Upper lobe of left lung (tissue), 6 donors: ENCODE measurements at regions not wholly inside any gene's neighbourhood (a gene's known extent, or its start where the extent isn't known, plus 50 kb on each side); places are given as distances from the start of the nearest gene placed in this dataset.

Experiments
- ATAC-seq, 2 donors: fragments of 200-7000 bp; cut with Tn5 transposase; one replicate each; pipeline ENCODE4 v1.9.1; 2022; ENCODE audit warnings: mild to moderate bottlenecking in 2 of 2, moderate library complexity in 2 of 2; ENCODE audit not compliant: low FRiP score in 2 of 2
- DNase-seq, 2 donors: peaks; one replicate each; pipeline ENCODE4 v3.0.0-alpha.2; 2019 to 2020
- H3K27ac ChIP-seq, 4 donors: fragments of 200-600 bp; sonication (generic); one replicate each; pipeline ENCODE4 v1.5.1; 2016 to 2019
- H3K27me3 ChIP-seq, 4 donors: fragments of 200-600 bp; sonication (generic); one replicate each; pipeline ENCODE4 v1.5.1; 2017 to 2019
- H3K36me3 ChIP-seq, 4 donors: fragments of 200-600 bp; sonication (generic); one replicate each; pipeline ENCODE4 v1.5.1; 2016 to 2019
- H3K4me1 ChIP-seq, 4 donors: fragments of 200-600 bp; sonication (generic); one replicate each; pipeline ENCODE4 v1.5.1; 2018 to 2019
- H3K4me3 ChIP-seq, 4 donors: fragments of 200-600 bp; sonication (generic); one replicate each; pipeline ENCODE4 v1.5.1; 2017 to 2019; ENCODE audit warnings: mild to moderate bottlenecking in 2 of 4, moderate library complexity in 1 of 4
- H3K9me3 ChIP-seq, 4 donors: fragments of 200-600 bp; sonication (generic); one replicate each; pipeline ENCODE4 v1.5.1; 2018 to 2019
- EP300 ChIP-seq, 4 donors: sonication (generic); formaldehyde crosslinking; IDR thresholded peaks; one replicate each; pipeline ENCODE4 v1.5.1; 2017; ENCODE audit warnings: antibody characterized with exemption in 4 of 4, control low read depth in 2 of 4
- POLR2A ChIP-seq, 4 donors: fragments of 450-650 bp; IDR thresholded peaks; one replicate each; pipeline ENCODE4 v1.5.1; 2016 to 2017; ENCODE audit warnings: antibody characterized with exemption in 4 of 4, mild to moderate bottlenecking in 2 of 4
- POLR2AphosphoS5 ChIP-seq, 2 donors: sonication (generic); formaldehyde crosslinking; IDR thresholded peaks; one replicate each; pipeline ENCODE4 v1.5.1; 2017; ENCODE audit warnings: antibody characterized with exemption in 2 of 2
- WGBS, 2 donors: methylation state at CpG; one replicate each; pipeline ENCODE4 v1.1.5; 2017 to 2018; 5-methylcytosine and 5-hydroxymethylcytosine counted together
- TF ChIP-seq, protein P1 (sequence below), 6 experiments: fragments of 450-650 bp in 4 of 6; fragments of 200-600 bp in 2 of 6; sonication (generic) in 2 of 6; IDR thresholded peaks; one replicate each; pipeline ENCODE4 v1.5.1; 2016 to 2019; ENCODE audit warnings: antibody characterized with exemption in 6 of 6
- donor health status: DM: no; HTN: no; CAD: no; lungs with moderate emphysema.
- donor health status: DM: no; HTN: yes; CAD: no; lungs with severe emphysema.

DNA sequence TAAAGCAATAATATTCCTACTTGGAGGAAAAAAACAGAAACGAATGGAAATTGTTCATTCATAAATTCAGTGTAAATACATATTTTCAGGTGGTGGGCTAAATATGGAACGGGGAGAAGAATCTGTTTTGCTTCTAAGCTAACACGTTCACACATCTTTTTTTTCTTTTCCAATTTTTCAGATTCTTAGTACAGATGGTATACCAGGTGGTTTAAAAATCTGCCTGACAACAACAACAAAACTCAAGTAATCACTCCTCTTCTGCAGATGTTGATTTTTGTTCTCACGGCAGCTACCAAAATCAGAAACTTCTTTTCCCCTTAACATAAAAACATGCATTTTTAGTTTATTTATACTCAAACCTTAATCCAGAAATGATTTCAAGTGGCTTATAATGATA is 164.8 kb upstream of the SYT4 start:
- ATAC-seq (no peak), DNase-seq (no peak)
- WGBS, 2 donors = 68 to 71% methylated on average over 4 of the region's 4 CpGs
- no peaks in the 10 kb centered on the region for H3K4me1 ChIP-seq
- no peak overlapping the region for H3K27ac ChIP-seq
- TF ChIP-seq POLR2A (IDR thresholded peaks at IDR 0.05) (no peak), EP300 (IDR thresholded peaks at IDR 0.05) (no peak), POLR2AphosphoS5 (IDR thresholded peaks at IDR 0.05) (no peak)
- TF ChIP-seq, protein P1, sequence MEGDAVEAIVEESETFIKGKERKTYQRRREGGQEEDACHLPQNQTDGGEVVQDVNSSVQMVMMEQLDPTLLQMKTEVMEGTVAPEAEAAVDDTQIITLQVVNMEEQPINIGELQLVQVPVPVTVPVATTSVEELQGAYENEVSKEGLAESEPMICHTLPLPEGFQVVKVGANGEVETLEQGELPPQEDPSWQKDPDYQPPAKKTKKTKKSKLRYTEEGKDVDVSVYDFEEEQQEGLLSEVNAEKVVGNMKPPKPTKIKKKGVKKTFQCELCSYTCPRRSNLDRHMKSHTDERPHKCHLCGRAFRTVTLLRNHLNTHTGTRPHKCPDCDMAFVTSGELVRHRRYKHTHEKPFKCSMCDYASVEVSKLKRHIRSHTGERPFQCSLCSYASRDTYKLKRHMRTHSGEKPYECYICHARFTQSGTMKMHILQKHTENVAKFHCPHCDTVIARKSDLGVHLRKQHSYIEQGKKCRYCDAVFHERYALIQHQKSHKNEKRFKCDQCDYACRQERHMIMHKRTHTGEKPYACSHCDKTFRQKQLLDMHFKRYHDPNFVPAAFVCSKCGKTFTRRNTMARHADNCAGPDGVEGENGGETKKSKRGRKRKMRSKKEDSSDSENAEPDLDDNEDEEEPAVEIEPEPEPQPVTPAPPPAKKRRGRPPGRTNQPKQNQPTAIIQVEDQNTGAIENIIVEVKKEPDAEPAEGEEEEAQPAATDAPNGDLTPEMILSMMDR (IDR thresholded peaks at IDR 0.05) = no peak
- no peak overlapping the region for H3K4me3 ChIP-seq
- H3K9me3 ChIP-seq = peaks cover 0 to 17% (median 8%) of the 10 kb centered on the region in 4 donors
- no peaks in the 10 kb centered on the region for H3K27me3 ChIP-seq
- no peaks in the 10 kb centered on the region for H3K36me3 ChIP-seq

GRCh38 chr18:43442571-43442970 is 165.3 kb upstream of the SYT4 start:
- Histone ChIP-seq H3K36me3 (no peaks in the 10 kb centered on the region), H3K4me3 (no peak overlapping the region), H3K27ac (no peak overlapping the region), H3K4me1 (no peaks in the 10 kb centered on the region), H3K9me3 (peaks cover 0 to 17% (median 8%) of the 10 kb centered on the region in 4 donors), H3K27me3 (no peaks in the 10 kb centered on the region)
- TF ChIP-seq, protein P1 (IDR thresholded peaks at IDR 0.05) = no peak
- no peak for TF ChIP-seq POLR2A (IDR thresholded peaks at IDR 0.05)
- no peak for TF ChIP-seq POLR2AphosphoS5 (IDR thresholded peaks at IDR 0.05)
- TF ChIP-seq EP300 (IDR thresholded peaks at IDR 0.05) = no peak
- WGBS, 2 donors = 56 to 100% methylated on average over 1 of the region's 1 CpG
- ATAC-seq (no peak), DNase-seq (no peak)

- DNase-seq = no peak
- TF ChIP-seq POLR2AphosphoS5 (IDR thresholded peaks at IDR 0.05) = no peak
- no peak for TF ChIP-seq POLR2A (IDR thresholded peaks at IDR 0.05)
- TF ChIP-seq, protein P1 (IDR thresholded peaks at IDR 0.05) = no peak
- no peak for TF ChIP-seq EP300 (IDR thresholded peaks at IDR 0.05)
- no peak overlapping the region for H3K4me3 ChIP-seq
- peaks cover 5 to 12% (median 9%) of the 10 kb centered on the region in 4 donors for H3K9me3 ChIP-seq
- H3K27me3 ChIP-seq = no peaks in the 10 kb centered on the region
- ATAC-seq = no peak
- no peak overlapping the region for H3K27ac ChIP-seq
- no peaks in the 10 kb centered on the region for H3K4me1 ChIP-seq
- H3K36me3 ChIP-seq = no peaks in the 10 kb centered on the region
These were observed 188.2 kb upstream of the SYT4 start for GRCh38 chr18:43465483-43465882.

DNA sequence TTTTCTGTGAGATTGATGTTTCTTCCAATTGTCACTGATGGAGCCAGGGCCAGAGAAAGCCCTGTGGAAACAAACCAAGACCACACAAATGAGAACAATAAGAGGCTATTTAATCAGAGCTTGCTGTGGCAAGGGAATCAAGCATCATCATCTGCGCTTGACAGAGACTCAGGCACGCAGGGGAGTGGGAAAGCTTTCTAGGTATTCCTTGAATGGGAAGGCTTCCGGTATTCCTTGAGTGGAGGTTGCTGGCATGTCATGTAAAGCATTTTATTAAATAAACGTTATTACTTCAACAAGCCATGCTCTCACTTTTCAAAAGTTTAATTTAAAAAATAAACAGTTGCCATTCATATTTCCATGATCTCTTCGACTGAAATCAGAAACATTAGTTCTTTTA is 194.6 kb upstream of the SYT4 start:
- WGBS, 2 donors = 65 to 68% methylated on average over 5 of the region's 5 CpGs
- Histone ChIP-seq H3K9me3 (no peaks in the 10 kb centered on the region), H3K4me1 (no peaks in the 10 kb centered on the region), H3K27me3 (no peaks in the 10 kb centered on the region), H3K27ac (no peak overlapping the region), H3K36me3 (no peaks in the 10 kb centered on the region), H3K4me3 (no peak overlapping the region)
- TF ChIP-seq POLR2AphosphoS5 (IDR thresholded peaks at IDR 0.05) (no peak), EP300 (IDR thresholded peaks at IDR 0.05) (no peak), POLR2A (IDR thresholded peaks at IDR 0.05) (no peak)
- TF ChIP-seq, protein P1 (IDR thresholded peaks at IDR 0.05) = no peak
- ATAC-seq (no peak), DNase-seq (no peak)

DNA sequence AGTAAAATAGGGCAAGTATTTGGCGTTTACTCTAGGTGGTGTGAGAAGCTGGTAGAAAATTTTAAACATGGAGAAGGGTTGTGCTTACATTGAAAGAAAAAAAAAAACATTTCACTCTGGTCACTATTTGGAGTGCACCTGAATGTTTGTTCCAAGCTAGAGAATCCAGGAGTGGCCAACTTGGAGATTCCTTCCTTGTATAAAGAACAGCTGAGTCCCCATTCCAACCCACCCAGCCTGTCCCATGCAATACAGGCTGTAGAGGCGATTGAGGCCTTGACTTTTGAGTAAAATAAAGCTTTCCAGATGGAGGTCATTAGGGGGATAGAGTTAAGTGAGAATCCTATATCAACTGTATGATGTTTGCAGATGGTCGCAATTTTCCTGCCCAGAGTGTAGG is 203.8 kb upstream of the SYT4 start:
- H3K27me3 ChIP-seq = no peaks in the 10 kb centered on the region
- H3K36me3 ChIP-seq = no peaks in the 10 kb centered on the region
- WGBS, 2 donors = 70 to 77% methylated on average over 3 of the region's 3 CpGs
- no peaks in the 10 kb centered on the region for H3K4me1 ChIP-seq
- H3K27ac ChIP-seq = no peak overlapping the region
- TF ChIP-seq, protein P1 (IDR thresholded peaks at IDR 0.05) = no peak
- TF ChIP-seq POLR2AphosphoS5 (IDR thresholded peaks at IDR 0.05) (no peak), POLR2A (IDR thresholded peaks at IDR 0.05) (no peak), EP300 (IDR thresholded peaks at IDR 0.05) (no peak)
- DNase-seq = no peak
- ATAC-seq = no peak
- H3K4me3 ChIP-seq = no peak overlapping the region
- peaks cover 0 to 4% (median 0%) of the 10 kb centered on the region in 4 donors for H3K9me3 ChIP-seq
